Activated CD8-positive, alpha-beta memory T cell treated with anti-CD3 and anti-CD28 coated beads for 36 hours (primary cell): ENCODE measurements at regions not wholly inside any gene's neighbourhood (a gene's known extent, or its start where the extent isn't known, plus 50 kb on each side); places are given as distances from the start of the nearest gene placed in this dataset.
"Not testable (repeated sequence)": the region's sequence is repeated elsewhere in the genome, so short reads cannot be mapped to it uniquely, and the experiment has no call there.

Experiments
- CTCF ChIA-PET: fragments of 350-600 bp; sonication (Branson Sonifier 250); formaldehyde crosslinking; loops from one replicate; lab custom pipeline; 2021; ENCODE audit warnings: antibody characterized with exemption; lab: Charles Lee
- POLR2A ChIA-PET: fragments of 350-600 bp; sonication (Branson Sonifier 250); formaldehyde crosslinking; loops from one replicate; lab custom pipeline; 2021; ENCODE audit warnings: antibody characterized with exemption; lab: Charles Lee

DNA sequence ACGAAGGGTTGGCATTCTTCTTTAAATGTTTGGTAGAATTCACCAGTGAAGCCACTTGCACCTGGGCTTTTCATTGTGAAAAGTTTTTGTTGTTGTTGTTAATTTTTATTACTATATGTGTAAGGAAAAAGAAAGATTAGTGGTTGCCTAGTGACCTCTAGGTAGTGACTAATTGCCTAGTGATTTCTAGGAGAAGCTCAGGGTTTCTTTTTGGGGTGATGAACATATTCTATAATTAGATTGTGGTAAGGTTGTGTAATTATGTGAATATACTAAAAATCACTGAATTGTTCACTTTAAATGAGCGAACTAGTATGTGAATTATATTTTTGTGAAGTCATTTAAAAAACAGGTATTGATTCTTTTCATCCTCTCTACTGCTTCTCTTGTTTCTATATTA, 123.8 kb upstream of the TMEM170B start:
- POLR2A ChIA-PET = interaction anchor here (1.0 to 1.2 kb wide), 2 partner anchors 59 to 182 kb away, joined by 3 read pairs; partner anchors contain the start of gene NEDD9
- CTCF ChIA-PET = interaction anchor here (1.8 to 1.9 kb wide), 2 partner anchors 9 to 70 kb away, joined by 4 to 8 read pairs; no protein-coding TSS in a partner anchor

DNA sequence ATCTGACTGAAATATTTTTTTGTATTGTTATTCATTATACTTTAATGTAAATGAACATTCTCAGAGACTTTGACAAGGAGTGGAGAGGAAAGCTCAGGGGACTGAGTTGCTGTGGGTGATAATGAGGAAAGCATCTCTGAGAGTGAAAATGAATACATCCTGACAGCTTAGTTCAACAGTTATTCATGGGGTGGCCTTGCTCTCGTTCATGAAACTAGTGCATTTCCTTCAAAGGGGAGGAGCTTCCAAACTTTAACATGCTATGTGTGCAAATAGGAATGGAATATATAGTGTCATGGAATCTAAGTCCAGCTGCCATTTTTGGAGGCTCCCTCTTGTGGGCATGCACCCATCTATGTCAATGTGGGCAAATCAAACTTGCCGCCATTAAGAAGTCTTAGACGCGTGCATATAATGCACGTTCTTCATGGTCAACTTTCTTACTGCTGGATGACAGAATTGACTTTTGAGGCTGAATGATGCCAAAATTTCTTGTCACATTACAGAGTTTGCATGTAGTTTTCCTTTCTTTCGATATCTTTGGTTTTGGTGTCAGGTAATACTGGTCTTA, 124.3 kb upstream of the TMEM170B start:
- CTCF ChIA-PET = interaction anchor here (1.8 to 1.9 kb wide), 2 partner anchors 10 to 70 kb away, joined by 4 to 8 read pairs; no protein-coding TSS in a partner anchor
- POLR2A ChIA-PET = interaction anchor here (1.2 kb wide), 1 partner anchor 59 kb away, joined by 3 read pairs; no protein-coding TSS in a partner anchor

DNA sequence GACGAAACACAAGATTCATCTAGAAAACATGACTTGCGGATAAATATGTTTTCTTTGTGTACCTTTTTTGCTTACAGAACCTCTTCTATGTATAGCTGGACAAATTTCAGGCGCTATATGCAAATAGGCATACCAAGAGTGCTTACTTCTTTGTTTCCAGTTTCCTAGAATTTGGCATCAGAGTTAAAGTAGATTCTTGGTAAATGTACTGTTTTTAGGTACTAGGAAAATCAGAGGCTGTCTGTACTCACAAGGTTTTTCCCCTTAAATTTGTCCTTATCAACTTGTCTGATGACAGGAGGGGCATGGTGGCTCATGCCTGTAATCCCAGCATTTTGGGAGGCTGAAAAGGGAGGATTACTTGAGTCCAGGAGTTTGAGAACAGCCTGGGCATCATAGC, 124.9 kb upstream of the TMEM170B start:
- POLR2A ChIA-PET = no interaction called here

DNA sequence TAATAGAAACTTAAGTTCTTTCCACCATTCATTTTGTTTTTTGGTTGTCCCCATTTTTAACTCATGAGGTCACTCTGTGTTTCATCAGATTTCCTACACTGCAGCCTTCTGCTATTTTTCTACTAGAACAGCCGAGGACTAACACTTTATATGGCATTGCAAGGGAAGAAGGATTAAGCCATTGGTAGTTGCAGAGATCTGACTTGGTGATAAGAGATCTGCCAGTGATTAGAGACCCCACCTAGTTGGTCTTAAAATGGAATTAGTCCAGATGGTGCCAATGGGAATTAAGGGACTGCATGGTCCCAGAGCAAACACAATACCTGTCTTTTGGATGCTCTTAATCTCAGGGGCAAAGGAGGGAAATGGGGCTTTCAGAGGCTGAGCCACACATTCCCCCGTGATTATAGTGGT, 125.5 kb upstream of the TMEM170B start:
- CTCF ChIA-PET = interaction anchor here (1.8 kb wide), 1 partner anchor 11 kb away, joined by 8 read pairs; no protein-coding TSS in a partner anchor
- POLR2A ChIA-PET = no interaction called here

More for the DNA sequence above, 124.9 kb upstream of the TMEM170B start:
- CTCF ChIA-PET = interaction anchor here (1.8 to 1.9 kb wide), 2 partner anchors 11 to 69 kb away, joined by 4 to 8 read pairs; no protein-coding TSS in a partner anchor

DNA sequence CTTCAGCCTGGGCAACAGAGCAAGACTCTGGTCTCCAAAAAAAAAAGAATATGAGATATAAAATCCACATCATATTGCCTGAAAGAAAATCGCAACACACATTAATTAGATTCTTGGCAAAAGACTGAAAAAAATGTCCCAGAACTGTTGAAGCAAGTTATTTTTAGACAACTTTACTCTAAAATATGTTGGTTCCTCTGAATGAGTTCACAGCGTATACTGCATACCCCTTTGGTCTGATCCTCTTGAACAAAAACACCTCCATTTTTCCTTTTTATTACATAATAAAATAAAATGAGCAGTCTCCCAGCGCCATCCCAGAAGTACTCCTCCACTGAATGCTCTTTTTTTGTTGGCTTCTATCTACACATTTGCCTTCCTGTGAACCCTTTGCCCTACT, 126.0 kb upstream of the TMEM170B start:
- POLR2A ChIA-PET = no interaction called here
- CTCF ChIA-PET = interaction anchor here (1.1 kb wide), 1 partner anchor 30 kb away, joined by 4 read pairs; no protein-coding TSS in a partner anchor

DNA sequence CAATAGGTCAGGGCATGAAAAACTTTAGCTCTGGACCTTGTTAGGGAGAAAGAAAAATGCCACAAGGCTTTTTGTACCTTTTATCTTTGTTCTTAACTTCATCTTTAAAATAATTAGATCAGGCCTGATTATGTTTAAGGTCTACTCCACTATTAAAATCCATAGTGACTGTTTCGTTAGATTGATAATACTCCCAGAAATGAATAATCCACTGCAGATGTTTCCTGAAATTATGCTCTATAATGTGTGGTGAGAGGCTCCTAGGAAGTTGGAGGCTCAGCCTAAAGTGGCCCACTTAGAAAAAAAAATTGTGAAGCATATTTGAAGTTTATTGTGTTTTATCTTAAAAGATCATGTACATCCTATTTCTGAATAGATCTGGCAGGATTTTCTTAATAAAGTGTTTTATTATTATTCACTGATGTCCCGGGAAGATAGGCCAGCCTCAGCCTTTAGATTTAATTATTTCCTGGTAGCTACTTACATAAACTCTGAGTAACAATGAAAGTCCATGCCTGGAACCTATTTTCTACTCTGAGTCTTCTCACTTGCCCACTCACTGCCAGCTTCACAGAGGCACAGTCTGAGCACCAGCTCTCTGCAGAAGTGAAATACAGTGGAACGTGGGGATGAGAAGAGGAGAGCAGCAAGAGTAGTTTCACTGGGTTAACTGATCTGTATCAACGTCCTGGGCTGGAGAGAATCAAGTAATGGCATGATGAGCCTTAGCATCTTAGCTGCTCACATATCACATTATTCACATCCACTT, 126.8 kb upstream of the TMEM170B start:
- ChIA-PET POLR2A (interaction anchor here (0.6 to 0.9 kb wide), 2 partner anchors 30 to 92 kb away, joined by 4 to 5 read pairs; no protein-coding TSS in a partner anchor), CTCF (interaction anchor here (1.1 kb wide), 2 partner anchors 28 to 29 kb away, joined by 3 to 4 read pairs; no protein-coding TSS in a partner anchor)

DNA sequence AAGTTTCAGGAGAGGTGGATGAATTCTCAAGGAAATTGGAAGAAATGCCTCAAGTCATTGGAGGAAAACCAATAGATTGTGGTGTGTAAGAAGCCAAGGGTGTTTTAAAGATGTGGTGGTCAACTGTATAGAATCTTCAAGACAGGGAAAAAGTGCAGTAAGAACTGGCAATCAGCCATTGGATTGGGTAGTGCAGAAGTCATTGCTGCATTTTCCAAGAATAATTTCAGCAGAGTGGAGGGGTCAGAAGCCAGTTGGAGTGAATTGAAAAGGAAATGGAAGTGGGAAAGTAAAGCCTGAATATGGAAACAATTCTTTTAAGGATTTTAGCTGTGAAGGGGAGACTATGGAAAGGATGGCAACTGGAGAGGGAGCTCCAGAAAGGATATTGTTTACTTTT, 128.2 kb upstream of the TMEM170B start:
- ChIA-PET POLR2A (no interaction called here), CTCF (interaction anchor here (1.1 kb wide), 1 partner anchor 27 kb away, joined by 3 read pairs; no protein-coding TSS in a partner anchor)

DNA sequence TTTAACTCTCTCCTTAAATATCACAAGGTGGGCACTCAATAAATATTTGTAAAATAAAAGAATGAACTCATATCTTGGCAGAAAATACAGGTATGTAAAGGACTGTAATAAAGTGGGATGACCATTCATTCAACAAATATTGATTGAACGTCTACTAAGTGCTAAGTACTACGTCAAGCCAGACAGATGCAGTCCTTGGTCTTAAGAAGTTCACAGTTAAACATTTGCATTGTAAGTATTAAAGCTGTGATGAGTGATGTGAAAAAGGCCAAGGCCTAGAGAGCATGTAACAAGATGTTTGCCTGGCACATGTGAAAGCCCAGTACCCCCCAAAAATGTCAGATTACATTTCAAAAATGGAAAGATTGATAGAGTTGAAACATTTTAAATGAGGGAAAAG, 130.1 kb upstream of the TMEM170B start:
- CTCF ChIA-PET = no interaction called here
- POLR2A ChIA-PET = no interaction called here

DNA sequence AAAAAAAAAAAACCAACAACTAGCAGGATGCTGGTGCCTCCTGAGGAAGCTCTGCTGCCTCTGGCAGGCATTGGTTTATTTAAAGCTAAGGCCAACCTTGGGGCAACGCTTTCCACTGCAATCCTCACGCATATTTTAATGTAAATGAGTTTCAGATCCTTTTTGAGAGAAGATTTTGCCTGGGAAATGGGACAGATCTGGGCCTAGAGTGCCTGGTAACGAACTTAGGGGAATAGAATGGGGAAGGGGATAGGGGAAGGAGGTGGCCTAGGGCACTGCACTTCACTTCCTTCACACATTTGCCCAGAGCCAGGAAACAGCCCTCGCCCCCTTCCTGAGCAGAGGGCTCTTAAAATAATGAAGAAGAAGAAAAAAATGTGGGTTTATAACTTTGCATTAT, 132.7 kb upstream of the TMEM170B start:
- ChIA-PET POLR2A (no interaction called here), CTCF (no interaction called here)

DNA sequence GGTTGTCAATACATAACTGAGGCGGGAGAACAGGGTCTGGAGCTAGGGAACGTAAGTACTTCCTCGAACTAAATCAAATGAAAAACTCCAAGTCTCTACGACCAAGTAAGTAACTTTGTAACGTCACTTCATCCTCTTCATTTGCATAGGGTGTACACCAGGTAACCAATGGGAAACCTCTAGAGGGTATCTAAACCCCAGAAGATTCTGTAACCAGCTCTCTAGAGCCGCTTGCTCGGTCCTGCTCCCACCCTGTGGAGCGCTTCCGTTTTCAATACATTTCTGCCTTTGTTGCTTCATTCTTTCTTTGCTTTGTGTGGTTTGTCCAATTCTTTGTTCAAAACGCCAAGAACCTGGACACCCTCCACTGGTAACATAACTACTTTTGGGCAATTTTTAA, 133.5 kb upstream of the TMEM170B start:
- CTCF ChIA-PET = no interaction called here
- POLR2A ChIA-PET = no interaction called here

DNA sequence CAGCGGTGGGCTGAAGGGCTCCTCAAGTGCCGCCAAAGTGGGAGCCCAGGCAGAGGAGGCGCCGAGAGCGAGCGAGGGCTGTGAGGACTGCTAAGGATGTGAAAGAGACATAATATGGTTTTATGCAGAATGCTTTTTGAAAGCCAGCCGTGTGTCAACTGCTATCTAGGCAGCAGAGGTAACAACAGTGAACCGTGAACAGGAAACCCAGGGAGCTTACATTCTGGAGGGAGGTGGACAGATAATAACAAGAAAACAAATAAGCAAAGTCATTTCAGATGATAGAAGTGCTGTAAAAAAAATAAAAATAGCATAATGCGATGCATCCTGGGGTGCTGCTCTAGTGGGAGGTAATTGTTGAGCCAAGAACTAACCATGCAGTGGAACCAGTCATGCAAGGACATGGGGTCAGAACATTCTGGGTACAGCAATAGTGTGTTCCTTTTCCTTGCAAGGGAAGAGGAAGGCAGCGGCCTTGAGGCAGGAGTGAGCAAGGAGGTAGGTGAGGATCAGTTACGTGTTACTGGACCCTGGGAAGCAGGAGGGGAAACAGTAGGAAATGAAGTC, 134.4 kb upstream of the TMEM170B start:
- ChIA-PET CTCF (no interaction called here), POLR2A (no interaction called here)

DNA sequence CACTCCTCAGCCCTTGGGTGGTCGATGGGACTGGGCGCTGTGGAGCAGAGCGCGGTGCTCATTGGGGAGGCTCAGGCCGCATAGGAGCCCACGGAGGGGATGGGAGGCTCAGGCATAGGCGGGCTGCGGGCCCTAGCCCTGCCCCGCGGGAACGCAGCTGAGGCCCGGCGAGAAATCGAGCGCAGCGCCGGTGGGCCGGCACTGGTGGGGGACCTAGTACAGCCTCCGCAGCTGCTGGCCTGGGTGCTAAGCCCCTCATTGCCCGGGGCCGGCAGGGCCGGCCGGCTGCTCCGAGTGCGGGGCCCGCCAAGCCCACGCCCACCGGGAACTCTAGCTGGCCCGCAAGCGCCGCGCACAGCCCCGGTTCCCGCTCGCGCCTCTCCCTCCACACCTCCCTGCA, 135.0 kb upstream of the TMEM170B start:
- CTCF ChIA-PET = not testable (repeated sequence)

DNA sequence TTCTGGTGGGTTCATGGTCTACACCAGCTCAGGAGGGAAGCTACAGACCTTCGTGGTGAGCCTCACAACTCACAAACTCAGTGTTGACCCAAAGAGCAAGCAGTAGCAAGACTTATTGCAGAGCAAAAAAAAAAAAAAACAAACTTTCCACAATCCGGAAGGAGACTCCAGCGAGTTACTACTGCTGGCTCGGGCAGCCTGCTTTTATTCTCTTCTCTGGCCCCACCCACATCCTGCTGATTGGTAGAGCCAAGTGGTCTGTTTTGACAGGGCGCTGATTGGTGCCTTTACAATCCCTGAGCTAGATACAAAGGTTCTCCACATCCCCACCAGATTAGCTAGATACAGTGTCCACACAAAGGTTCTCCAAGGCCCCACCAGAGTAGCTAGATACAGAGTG, 135.6 kb upstream of the TMEM170B start:
- POLR2A ChIA-PET = not testable (repeated sequence)

More for the DNA sequence above, 135.0 kb upstream of the TMEM170B start:
- POLR2A ChIA-PET = not testable (repeated sequence)

DNA sequence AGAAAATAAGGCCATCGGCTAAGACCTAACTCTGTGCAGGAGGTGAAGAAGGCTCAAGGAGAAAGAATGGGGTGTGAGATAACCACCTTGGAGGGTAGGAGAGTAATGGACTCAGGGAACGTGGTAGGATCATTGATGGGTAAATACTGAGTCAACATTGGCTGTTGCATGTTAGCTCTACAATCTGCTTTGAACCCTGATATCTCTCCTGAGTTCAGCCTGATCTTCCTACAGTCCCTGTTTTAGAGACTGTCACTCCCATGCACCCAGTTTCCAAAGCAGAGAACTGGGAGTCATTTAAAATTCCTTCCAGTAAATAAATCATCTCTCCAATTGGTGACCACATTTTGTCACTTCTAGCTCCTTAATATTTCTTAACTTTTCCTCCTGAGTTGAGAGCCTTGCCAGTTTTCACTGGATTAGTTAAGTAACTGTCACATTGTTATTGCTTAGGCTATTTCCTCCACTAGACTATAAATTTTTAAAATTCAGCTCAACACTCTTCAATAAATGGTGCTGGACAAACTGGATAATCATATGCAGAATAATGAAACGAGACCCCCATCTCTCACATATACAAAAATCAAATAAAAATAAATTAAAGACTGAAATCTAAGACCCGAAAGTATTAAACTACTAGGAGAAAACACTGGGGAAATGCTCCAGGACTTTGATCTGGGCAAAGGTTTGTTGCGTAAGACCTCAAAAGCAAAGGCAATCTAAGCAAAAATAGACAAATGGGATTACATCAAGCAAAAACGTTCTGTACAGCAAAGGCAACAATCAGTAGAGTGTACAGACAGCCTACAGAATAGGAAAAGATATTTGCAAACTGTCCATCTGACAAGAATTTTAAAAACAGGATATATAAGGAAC, 138.9 kb upstream of the TMEM170B start:
- CTCF ChIA-PET = no interaction called here
- POLR2A ChIA-PET = no interaction called here

More for the DNA sequence above, 135.6 kb upstream of the TMEM170B start:
- CTCF ChIA-PET = not testable (repeated sequence)

DNA sequence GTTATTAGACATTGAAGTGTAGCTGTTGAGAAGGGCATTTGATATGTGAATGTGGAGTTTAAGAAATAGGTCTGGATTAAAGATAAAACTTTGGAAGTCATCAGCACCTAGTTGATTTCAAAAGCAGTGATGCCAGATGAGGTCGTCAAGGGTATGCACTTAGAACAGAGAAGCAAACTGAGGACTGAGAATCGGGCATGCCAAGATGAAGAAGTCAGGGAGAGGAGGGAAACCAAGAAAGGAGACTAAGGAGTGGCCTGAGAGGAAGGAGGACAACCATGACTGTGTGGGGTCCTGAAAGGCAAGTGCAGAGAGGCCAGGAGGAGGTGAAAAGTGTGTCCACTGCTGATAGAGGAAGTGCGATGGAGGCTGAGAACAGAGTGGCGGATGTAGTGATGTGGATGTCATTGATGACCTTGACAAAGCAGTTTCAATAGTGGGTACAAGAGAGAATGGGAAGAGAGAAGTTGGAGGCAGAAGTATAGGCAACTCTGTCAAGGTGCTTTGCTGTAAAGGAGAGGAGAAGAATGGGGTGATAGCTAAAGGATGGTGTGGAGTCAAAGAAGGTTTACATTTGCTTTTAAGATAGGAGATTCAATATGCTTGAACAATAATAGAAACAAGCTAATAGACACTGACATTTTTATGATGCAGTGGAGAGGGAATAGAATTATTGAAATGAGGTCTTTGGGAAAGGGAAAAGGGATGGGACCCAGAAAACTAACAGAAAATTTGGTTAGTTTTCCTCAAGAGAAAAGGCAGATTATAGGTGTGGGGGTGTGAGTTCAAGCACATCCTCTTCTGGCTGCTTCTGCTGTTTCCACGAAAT, 139.7 kb upstream of the TMEM170B start:
- POLR2A ChIA-PET = no interaction called here
- CTCF ChIA-PET = no interaction called here

DNA sequence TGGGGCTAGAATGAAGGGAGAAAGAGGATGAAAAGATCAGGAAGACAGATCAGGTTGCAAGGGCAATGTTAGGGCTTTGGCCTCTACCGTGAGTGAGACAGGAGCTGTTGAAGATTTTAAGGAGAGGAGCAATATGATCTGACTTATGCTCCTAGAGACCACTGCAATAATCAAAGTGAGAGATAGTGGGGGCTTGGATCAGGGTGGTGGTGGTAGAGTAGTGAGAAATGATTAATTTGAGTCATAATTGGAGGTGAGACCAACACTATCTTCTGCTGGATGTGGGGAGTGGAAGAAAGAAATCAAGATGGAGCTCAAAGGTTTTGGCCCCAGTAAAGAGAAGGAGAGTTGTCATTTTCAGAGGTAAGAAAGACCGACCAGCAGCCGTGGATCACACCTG, 140.7 kb upstream of the TMEM170B start:
- ChIA-PET CTCF (interaction anchor here (0.6 kb wide), 1 partner anchor 665 kb away, joined by 3 read pairs; no protein-coding TSS in a partner anchor), POLR2A (no interaction called here)

DNA sequence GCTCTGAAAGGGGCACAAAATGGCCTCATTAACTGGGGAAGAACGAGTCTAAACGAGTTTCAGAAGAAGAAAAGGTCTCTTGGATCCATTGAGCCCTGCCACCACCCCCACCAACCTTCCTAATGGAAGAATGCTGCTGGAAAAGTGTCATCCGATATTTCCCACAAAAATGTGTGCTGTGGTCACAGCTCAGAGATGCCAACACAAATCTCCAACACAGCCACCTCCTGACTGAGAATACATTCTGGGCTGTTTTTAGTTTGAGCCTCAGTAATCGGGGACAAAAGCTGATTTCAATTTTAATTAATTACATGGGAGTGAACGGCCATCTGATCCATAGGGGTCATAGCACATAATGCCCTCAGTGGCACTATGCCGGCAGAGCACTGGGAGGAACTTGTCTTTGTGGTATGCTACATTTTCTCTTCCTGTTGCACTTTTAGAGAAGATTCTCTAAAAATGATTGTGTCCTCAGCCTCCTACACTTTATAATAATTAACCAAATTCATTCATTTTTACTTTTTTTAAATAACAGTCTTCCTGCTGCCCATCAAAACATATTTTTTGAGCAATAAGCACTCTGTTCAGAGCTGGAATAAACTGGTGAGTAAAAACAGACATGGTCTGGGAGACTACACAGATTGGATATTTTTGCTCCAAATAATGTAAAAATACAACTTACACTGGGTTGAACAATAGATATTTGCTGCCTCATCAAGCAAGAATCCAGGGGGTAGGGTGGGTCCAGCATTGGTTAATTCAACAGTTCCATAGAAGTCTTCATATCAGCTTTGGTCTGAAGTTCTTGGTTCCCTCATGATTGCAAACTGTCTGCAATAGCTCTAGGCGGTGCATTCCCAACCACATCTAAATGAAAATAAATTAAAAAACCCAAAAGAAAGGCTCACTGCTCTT, 143.6 kb upstream of the TMEM170B start:
- ChIA-PET CTCF (no interaction called here), POLR2A (no interaction called here)
